ENCODE measurements at regions not wholly inside any gene's neighbourhood (a gene's known extent, or its start where the extent isn't known, plus 50 kb on each side); places are given as distances from the start of the nearest gene placed in this dataset.

DNA sequence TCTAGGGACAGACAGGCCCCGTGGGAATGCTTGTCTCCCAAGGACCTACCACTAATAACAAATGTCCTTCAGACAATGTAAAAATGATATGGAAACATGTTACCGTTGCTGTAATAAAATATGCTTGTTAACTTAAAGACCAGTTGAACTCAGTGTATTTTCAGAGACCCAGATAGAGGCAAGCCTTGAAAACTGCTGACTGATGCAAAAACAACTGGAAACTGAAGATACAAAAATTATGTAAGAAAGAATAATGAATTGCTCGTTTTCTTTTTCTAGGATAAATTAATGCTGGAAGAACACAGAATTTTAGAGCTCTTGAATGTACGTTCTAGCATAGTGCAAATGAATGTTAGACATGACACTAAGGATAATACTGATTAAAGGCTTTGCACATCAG lies 311.5 kb upstream of the MAN1A1 start:
- Mint-ChIP-seq H3K27me3 (ENCODE audit: low read depth) (peaks cover 16% of the 10 kb centered on the region), H3K4me3 (ENCODE audit: unreplicated experiment) (no peak overlapping the region), H3K27ac (ENCODE audit: unreplicated experiment) (no peak overlapping the region), H3K9me3 (ENCODE audit: low read depth) (no peaks in the 10 kb centered on the region), H3K36me3 (ENCODE audit: low read depth) (no peaks in the 10 kb centered on the region), H3K4me1 (ENCODE audit: low read depth) (no peaks in the 10 kb centered on the region)
- TF ChIP-seq, protein P1, sequence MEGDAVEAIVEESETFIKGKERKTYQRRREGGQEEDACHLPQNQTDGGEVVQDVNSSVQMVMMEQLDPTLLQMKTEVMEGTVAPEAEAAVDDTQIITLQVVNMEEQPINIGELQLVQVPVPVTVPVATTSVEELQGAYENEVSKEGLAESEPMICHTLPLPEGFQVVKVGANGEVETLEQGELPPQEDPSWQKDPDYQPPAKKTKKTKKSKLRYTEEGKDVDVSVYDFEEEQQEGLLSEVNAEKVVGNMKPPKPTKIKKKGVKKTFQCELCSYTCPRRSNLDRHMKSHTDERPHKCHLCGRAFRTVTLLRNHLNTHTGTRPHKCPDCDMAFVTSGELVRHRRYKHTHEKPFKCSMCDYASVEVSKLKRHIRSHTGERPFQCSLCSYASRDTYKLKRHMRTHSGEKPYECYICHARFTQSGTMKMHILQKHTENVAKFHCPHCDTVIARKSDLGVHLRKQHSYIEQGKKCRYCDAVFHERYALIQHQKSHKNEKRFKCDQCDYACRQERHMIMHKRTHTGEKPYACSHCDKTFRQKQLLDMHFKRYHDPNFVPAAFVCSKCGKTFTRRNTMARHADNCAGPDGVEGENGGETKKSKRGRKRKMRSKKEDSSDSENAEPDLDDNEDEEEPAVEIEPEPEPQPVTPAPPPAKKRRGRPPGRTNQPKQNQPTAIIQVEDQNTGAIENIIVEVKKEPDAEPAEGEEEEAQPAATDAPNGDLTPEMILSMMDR (IDR thresholded peaks at IDR 0.05): no peak
- DNase-seq (ENCODE audit: low spot score): no peak

DNA sequence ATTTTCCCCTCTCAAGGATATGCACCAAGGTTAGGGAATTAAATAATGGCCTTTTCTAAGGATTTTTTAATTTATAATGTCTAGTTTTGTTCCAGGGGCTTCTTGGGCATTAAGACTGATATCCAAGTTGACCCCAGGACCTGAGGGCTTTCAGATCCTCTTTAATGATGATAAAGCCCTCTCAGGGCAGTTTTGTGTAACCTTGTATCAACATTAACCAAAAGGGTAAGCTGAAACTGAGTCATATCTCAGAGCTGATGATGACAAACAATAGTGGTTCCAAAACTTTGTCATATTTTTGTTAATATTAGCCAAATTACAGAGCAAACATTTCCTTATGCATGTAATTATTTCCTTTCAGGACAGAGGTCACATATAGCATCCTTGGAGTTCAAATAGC lies 309.4 kb upstream of the MAN1A1 start:
- H3K4me3 Mint-ChIP-seq (ENCODE audit: unreplicated experiment): no peak overlapping the region
- peaks cover 20% of the 10 kb centered on the region for H3K27me3 Mint-ChIP-seq (ENCODE audit: low read depth)
- no peaks in the 10 kb centered on the region for H3K36me3 Mint-ChIP-seq (ENCODE audit: low read depth)
- H3K9me3 Mint-ChIP-seq (ENCODE audit: low read depth): no peaks in the 10 kb centered on the region
- TF ChIP-seq, protein P1 (IDR thresholded peaks at IDR 0.05): no peak
- no peaks in the 10 kb centered on the region for H3K4me1 Mint-ChIP-seq (ENCODE audit: low read depth)
- H3K27ac Mint-ChIP-seq (ENCODE audit: unreplicated experiment): no peak overlapping the region
- DNase-seq (ENCODE audit: low spot score): no peak

DNA sequence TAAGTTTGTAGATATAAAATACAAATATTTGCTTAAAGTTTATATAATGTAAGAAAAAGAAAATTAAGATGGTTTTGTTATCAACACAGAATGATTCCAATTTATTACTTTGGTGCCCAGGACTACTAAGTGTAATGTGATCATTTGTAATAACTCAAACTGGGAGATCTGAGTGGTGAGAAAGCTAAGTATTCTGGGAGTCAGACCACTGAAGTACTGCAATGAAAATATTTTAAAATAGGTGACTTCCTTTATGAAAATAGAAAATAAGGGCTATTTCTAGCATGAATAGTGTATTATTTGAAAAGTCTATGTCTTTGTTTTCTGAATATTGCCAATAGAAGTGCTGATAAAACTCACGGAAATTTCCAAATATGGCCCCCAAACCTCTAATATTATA lies 305.6 kb upstream of the MAN1A1 start:
- no peaks in the 10 kb centered on the region for H3K4me1 Mint-ChIP-seq (ENCODE audit: low read depth)
- H3K36me3 Mint-ChIP-seq (ENCODE audit: low read depth): no peaks in the 10 kb centered on the region
- TF ChIP-seq, protein P1 (IDR thresholded peaks at IDR 0.05): no peak
- H3K4me3 Mint-ChIP-seq (ENCODE audit: unreplicated experiment): no peak overlapping the region
- no peak overlapping the region for H3K27ac Mint-ChIP-seq (ENCODE audit: unreplicated experiment)
- H3K27me3 Mint-ChIP-seq (ENCODE audit: low read depth): peaks cover 16% of the 10 kb centered on the region
- no peak for DNase-seq (ENCODE audit: low spot score)
- no peaks in the 10 kb centered on the region for H3K9me3 Mint-ChIP-seq (ENCODE audit: low read depth)

DNA sequence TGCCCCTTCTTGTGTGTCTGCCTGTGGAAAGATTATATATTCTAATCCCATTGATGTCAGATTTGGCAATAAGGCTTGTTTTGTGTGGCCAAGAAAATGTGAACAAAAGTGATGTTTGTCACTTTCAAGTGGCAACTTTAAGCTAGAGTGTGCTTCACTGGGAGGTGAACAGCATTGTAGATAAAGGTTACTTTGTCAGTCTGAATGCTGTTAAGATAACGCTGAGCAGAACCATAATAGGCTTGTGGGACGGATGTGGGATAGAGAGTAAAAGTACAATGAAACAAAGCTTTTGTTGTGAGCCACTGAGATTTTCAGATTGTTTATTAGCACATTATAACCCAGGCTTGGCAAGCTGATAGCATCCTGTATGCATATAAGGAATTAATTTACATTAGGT lies 303.8 kb upstream of the MAN1A1 start:
- Mint-ChIP-seq H3K27ac (ENCODE audit: unreplicated experiment) (no peak overlapping the region), H3K4me3 (ENCODE audit: unreplicated experiment) (no peak overlapping the region), H3K4me1 (ENCODE audit: low read depth) (no peaks in the 10 kb centered on the region), H3K27me3 (ENCODE audit: low read depth) (peaks cover 17% of the 10 kb centered on the region), H3K36me3 (ENCODE audit: low read depth) (no peaks in the 10 kb centered on the region), H3K9me3 (ENCODE audit: low read depth) (no peaks in the 10 kb centered on the region)
- TF ChIP-seq, protein P1 (IDR thresholded peaks at IDR 0.05): no peak
- no peak for DNase-seq (ENCODE audit: low spot score)

DNA sequence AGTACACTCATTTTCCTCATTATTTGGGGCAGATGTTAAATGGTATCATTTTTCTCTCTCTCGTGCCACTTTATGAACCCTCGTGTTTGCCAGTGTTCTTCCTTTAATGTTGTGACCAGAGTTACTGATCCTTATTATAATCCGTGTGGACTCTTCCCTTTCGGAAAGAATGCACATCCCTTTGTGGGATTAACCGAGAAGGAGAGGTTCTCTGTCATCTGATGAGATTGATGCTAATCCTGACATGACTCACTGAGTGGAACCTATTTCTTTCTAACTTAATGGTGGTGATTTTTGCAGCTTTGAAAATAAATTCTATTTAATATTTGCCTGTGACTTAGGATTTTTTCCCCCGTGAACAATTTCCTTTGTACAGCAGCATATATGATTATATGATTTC lies 300.0 kb upstream of the MAN1A1 start:
- TF ChIP-seq, protein P1 (IDR thresholded peaks at IDR 0.05): no peak
- no peaks in the 10 kb centered on the region for H3K4me1 Mint-ChIP-seq (ENCODE audit: low read depth)
- H3K9me3 Mint-ChIP-seq (ENCODE audit: low read depth): no peaks in the 10 kb centered on the region
- no peak for DNase-seq (ENCODE audit: low spot score)
- H3K4me3 Mint-ChIP-seq (ENCODE audit: unreplicated experiment): no peak overlapping the region
- H3K27me3 Mint-ChIP-seq (ENCODE audit: low read depth): peaks cover 20% of the 10 kb centered on the region
- no peaks in the 10 kb centered on the region for H3K36me3 Mint-ChIP-seq (ENCODE audit: low read depth)
- no peak overlapping the region for H3K27ac Mint-ChIP-seq (ENCODE audit: unreplicated experiment)

All from chondrocyte (in vitro differentiated cells).